H1 (cell line): ENCODE measurements at regions not wholly inside any gene's neighbourhood (a gene's known extent, or its start where the extent isn't known, plus 50 kb on each side); places are given as distances from the start of the nearest gene placed in this dataset.
"Not testable (repeated sequence)": the region's sequence is repeated elsewhere in the genome, so short reads cannot be mapped to it uniquely, and the experiment has no call there.

ENCODE experiments used
- CHD2 ChIP-seq: IDR thresholded peaks from 2 replicates; pipeline ENCODE4 v1.6.1; 2012; ENCODE audit warnings: low read length, improper control_type of control experiment
- CTCF ChIP-seq, 3 experiments: IDR thresholded peaks; 1 replicate in 2 of 3; 2 replicates in 1 of 3; pipeline versions ENCODE4 v1.5.1 to v1.6.1; 2011; ENCODE audit warnings: low read length in 3 of 3, mild to moderate bottlenecking in 3 of 3, inconsistent platforms in 2 of 3, low read depth in 1 of 3, moderate library complexity in 1 of 3; ENCODE audit not compliant: insufficient read depth in 1 of 3; ENCODE audit errors: control extremely low read depth in 1 of 3
- EP300 ChIP-seq, 2 experiments: IDR thresholded peaks; 1 replicate in 1 of 2; 2 replicates in 1 of 2; pipeline ENCODE4 v1.6.1; 2011 to 2012; ENCODE audit warnings: low read depth in 2 of 2, low read length in 2 of 2, mild to moderate bottlenecking in 2 of 2, borderline replicate concordance in 1 of 2, inconsistent platforms in 1 of 2, moderate library complexity in 1 of 2
- POLR2AphosphoS5 ChIP-seq: IDR thresholded peaks from 2 replicates; pipeline ENCODE4 v1.6.1; 2011; ENCODE audit warnings: low read depth, low read length

- not testable (repeated sequence) for TF ChIP-seq CTCF (IDR thresholded peaks at IDR 0.05; ENCODE audit: control extremely low read depth in 1 of 3, insufficient read depth in 1 of 3, low read depth in 1 of 3, low read length in 3 of 3); EP300 (IDR thresholded peaks at IDR 0.05; ENCODE audit: borderline replicate concordance in 1 of 2, low read depth in 2 of 2, low read length in 2 of 2); CHD2; POLR2AphosphoS5
Measured at GRCh38 chr10:27371375-27371774, 130.8 kb upstream of the ACBD5 start.
